Transverse colon (tissue), 4 donors: ENCODE measurements at regions not wholly inside any gene's neighbourhood (a gene's known extent, or its start where the extent isn't known, plus 50 kb on each side); places are given as distances from the start of the nearest gene placed in this dataset.

Experiments
- POLR2A ChIP-seq: fragments of 450-650 bp; IDR thresholded peaks from one replicate; pipeline ENCODE4 v1.6.1; 2016; ENCODE audit warnings: antibody characterized with exemption, mild to moderate bottlenecking, moderate library complexity
- POLR2AphosphoS5 ChIP-seq, 3 donors: sonication (generic); formaldehyde crosslinking; IDR thresholded peaks; one replicate each; pipeline ENCODE4 v1.6.1; 2016; ENCODE audit warnings: antibody characterized with exemption in 3 of 3
- TF ChIP-seq, protein P1 (sequence below), 5 experiments: fragments of 200-600 bp in 3 of 5; fragments of 450-650 bp in 2 of 5; sonication (generic) in 3 of 5; IDR thresholded peaks; 1 replicate in 2 of 5; 2 replicates in 3 of 5; pipeline ENCODE4 v1.5.1; 2016 to 2017; ENCODE audit warnings: antibody characterized with exemption in 5 of 5, inconsistent platforms in 3 of 5, mild to moderate bottlenecking in 2 of 5, moderate library complexity in 1 of 5

GRCh38 chr1:110260194-110260593 is 50.1 kb downstream of the KCNC4 start:
- TF ChIP-seq, protein P1, sequence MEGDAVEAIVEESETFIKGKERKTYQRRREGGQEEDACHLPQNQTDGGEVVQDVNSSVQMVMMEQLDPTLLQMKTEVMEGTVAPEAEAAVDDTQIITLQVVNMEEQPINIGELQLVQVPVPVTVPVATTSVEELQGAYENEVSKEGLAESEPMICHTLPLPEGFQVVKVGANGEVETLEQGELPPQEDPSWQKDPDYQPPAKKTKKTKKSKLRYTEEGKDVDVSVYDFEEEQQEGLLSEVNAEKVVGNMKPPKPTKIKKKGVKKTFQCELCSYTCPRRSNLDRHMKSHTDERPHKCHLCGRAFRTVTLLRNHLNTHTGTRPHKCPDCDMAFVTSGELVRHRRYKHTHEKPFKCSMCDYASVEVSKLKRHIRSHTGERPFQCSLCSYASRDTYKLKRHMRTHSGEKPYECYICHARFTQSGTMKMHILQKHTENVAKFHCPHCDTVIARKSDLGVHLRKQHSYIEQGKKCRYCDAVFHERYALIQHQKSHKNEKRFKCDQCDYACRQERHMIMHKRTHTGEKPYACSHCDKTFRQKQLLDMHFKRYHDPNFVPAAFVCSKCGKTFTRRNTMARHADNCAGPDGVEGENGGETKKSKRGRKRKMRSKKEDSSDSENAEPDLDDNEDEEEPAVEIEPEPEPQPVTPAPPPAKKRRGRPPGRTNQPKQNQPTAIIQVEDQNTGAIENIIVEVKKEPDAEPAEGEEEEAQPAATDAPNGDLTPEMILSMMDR (IDR thresholded peaks at IDR 0.05) = no peak
- TF ChIP-seq POLR2A = no peak
- no peak for TF ChIP-seq POLR2AphosphoS5 (IDR thresholded peaks at IDR 0.05)
